HUDEP-2 (cell line): ENCODE measurements at regions not wholly inside any gene's neighbourhood (a gene's known extent, or its start where the extent isn't known, plus 50 kb on each side); places are given as distances from the start of the nearest gene placed in this dataset.
"Not testable (repeated sequence)": the region's sequence is repeated elsewhere in the genome, so short reads cannot be mapped to it uniquely, and the experiment has no call there.

ENCODE experiments used
- DNase-seq, 76 experiments: peaks; one replicate each; lab custom pipeline; 2025; ENCODE audit not compliant: unreplicated experiment in 76 of 76; lab: John Stamatoyannopoulos, UW

GRCh38 chr1:4452701-4453100, 201.7 kb upstream of the AJAP1 start:
- no peak for DNase-seq

- DNase-seq, result no peak
Observed at GRCh38 chr1:4460052-4460451, 194.4 kb upstream of the AJAP1 start.

GRCh38 chr1:4460651-4461050, 193.8 kb upstream of the AJAP1 start:
- DNase-seq, result no peak

GRCh38 chr1:4461726-4462290, 192.6 kb upstream of the AJAP1 start:
- no peak for DNase-seq

- DNase-seq, result no peak
Observed at GRCh38 chr1:4462831-4463484, 191.5 kb upstream of the AJAP1 start.

GRCh38 chr1:4463631-4464030, 190.8 kb upstream of the AJAP1 start:
- DNase-seq, result no peak

- no peak for DNase-seq
Observed at GRCh38 chr1:4464478-4464877, 189.9 kb upstream of the AJAP1 start.

GRCh38 chr1:4467241-4467640, 187.2 kb upstream of the AJAP1 start:
- DNase-seq, result no peak

GRCh38 chr1:4468386-4468785, 186.0 kb upstream of the AJAP1 start:
- no peak for DNase-seq

- no peak for DNase-seq
Observed at GRCh38 chr1:4468804-4469514, 185.4 kb upstream of the AJAP1 start.

GRCh38 chr1:4476394-4476793, 178.0 kb upstream of the AJAP1 start:
- DNase-seq, result no peak

- DNase-seq, result no peak
Observed at GRCh38 chr1:4481451-4481850, 173.0 kb upstream of the AJAP1 start.

- DNase-seq, result no peak
Observed at GRCh38 chr1:4482526-4482925, 171.9 kb upstream of the AJAP1 start.

- DNase-seq, result no peak
Observed at GRCh38 chr1:4483021-4483625, 171.3 kb upstream of the AJAP1 start.

GRCh38 chr1:4485398-4485797, 169.0 kb upstream of the AJAP1 start:
- no peak for DNase-seq

GRCh38 chr1:4485878-4486277, 168.5 kb upstream of the AJAP1 start:
- DNase-seq, result no peak

GRCh38 chr1:4486408-4487120, 167.8 kb upstream of the AJAP1 start:
- DNase-seq, result no peak

- no peak for DNase-seq
Observed at GRCh38 chr1:4488018-4488417, 166.4 kb upstream of the AJAP1 start.

GRCh38 chr1:4489486-4489885, 164.9 kb upstream of the AJAP1 start:
- DNase-seq, result no peak

GRCh38 chr1:4489992-4490391, 164.4 kb upstream of the AJAP1 start:
- DNase-seq, result not testable (repeated sequence)

- DNase-seq, result no peak
Observed at GRCh38 chr1:4494027-4494426, 160.4 kb upstream of the AJAP1 start.
